GM20000 (cell line): ENCODE measurements at regions not wholly inside any gene's neighbourhood (a gene's known extent, or its start where the extent isn't known, plus 50 kb on each side); places are given as distances from the start of the nearest gene placed in this dataset.
A peak's percentile ranks its signal among the peaks of the same experiment; 100 is the strongest.
"Not testable (repeated sequence)": the region's sequence is repeated elsewhere in the genome, so short reads cannot be mapped to it uniquely, and the experiment has no call there.

Experiments used
- DNase-seq: peaks from one replicate; pipeline ENCODE4 v3.0.0; 2012; ENCODE audit warnings: low spot score
- TF ChIP-seq, protein P1 (sequence below): IDR thresholded peaks from 2 replicates; pipeline ENCODE4 v1.5.1; 2012; ENCODE audit warnings: mild to moderate bottlenecking, control low read depth; ENCODE audit errors: extremely low read depth, missing control alignments

GRCh38 chr7:24438232-24438631 lies 135.0 kb upstream of the PALS2 start:
- DNase-seq = no peak
- TF ChIP-seq, protein P1, sequence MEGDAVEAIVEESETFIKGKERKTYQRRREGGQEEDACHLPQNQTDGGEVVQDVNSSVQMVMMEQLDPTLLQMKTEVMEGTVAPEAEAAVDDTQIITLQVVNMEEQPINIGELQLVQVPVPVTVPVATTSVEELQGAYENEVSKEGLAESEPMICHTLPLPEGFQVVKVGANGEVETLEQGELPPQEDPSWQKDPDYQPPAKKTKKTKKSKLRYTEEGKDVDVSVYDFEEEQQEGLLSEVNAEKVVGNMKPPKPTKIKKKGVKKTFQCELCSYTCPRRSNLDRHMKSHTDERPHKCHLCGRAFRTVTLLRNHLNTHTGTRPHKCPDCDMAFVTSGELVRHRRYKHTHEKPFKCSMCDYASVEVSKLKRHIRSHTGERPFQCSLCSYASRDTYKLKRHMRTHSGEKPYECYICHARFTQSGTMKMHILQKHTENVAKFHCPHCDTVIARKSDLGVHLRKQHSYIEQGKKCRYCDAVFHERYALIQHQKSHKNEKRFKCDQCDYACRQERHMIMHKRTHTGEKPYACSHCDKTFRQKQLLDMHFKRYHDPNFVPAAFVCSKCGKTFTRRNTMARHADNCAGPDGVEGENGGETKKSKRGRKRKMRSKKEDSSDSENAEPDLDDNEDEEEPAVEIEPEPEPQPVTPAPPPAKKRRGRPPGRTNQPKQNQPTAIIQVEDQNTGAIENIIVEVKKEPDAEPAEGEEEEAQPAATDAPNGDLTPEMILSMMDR = no peak

- DNase-seq = not testable (repeated sequence)
Measured at GRCh38 chr7:24439104-24439503, 134.1 kb upstream of the PALS2 start.

- DNase-seq = no peak
- TF ChIP-seq, protein P1 = no peak
Measured at GRCh38 chr7:24440892-24441291, 132.4 kb upstream of the PALS2 start.

GRCh38 chr7:24441314-24442027 lies 131.8 kb upstream of the PALS2 start:
- TF ChIP-seq, protein P1 = no peak
- DNase-seq = peak; percentile 35

DNA sequence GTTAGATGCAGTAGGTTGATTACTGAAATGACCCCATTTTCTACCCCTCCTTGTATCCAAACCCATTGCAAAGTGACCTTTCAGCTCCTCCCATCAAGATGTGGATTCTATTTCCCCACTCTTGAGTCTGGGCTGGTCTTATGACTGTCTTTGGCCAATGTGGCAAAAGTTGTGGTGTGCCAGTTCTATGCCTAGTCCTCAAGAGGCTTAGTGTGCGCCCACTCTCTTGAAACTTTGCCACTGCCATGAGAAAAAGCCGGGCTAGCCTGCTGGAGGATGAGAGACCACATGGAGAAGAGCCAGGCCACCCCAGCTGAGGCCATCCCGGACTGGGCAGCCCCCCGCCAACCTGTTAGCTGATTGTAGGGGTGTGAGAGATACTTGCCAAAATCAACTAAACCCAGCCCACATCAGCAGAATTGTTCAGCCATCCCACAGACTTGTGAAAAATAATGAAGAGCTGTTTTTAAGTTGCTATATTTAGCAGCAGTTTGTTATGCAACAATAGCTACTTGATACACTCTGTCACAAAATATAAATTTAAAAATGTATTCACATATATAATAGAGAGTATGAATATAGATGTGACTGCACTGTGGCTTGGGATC lies 131.0 kb upstream of the PALS2 start:
- DNase-seq = no peak
- TF ChIP-seq, protein P1 = no peak

GRCh38 chr7:24444666-24445440 lies 128.4 kb upstream of the PALS2 start:
- no peak for DNase-seq
- TF ChIP-seq, protein P1 = no peak

- TF ChIP-seq, protein P1 = no peak
- DNase-seq = no peak
Measured at GRCh38 chr7:24448038-24448437, 125.2 kb upstream of the PALS2 start.

- not testable (repeated sequence) for DNase-seq
Measured at GRCh38 chr7:24449416-24449815, 123.8 kb upstream of the PALS2 start.
